ENCODE measurements at regions not wholly inside any gene's neighbourhood (a gene's known extent, or its start where the extent isn't known, plus 50 kb on each side); places are given as distances from the start of the nearest gene placed in this dataset.

- Mint-ChIP-seq H3K9me3 (no peaks in the 10 kb centered on the region), H3K4me1 (ENCODE audit: low read depth) (no peaks in the 10 kb centered on the region), H3K27me3 (peaks cover 8% of the 10 kb centered on the region), H3K36me3 (no peaks in the 10 kb centered on the region), H3K4me3 (no peak overlapping the region), H3K27ac (no peak overlapping the region)
- ChIA-PET POLR2A (no interaction called here), CTCF (no interaction called here)
- DNase-seq, result no peak
- intact Hi-C loops (cut with micrococcal nuclease), result no loop called here
These were observed 216.6 kb upstream of the UMPS start for GRCh38 chr3:124513610-124513997.

GRCh38 chr3:124514683-124515082 lies 215.6 kb upstream of the UMPS start:
- ChIA-PET CTCF (interaction anchor here (0.7 kb wide), 1 partner anchor 1648 kb away, joined by 3 read pairs; no protein-coding TSS in a partner anchor), POLR2A (no interaction called here)
- Mint-ChIP-seq H3K27me3 (peaks cover 14% of the 10 kb centered on the region), H3K4me3 (no peak overlapping the region), H3K27ac (no peak overlapping the region), H3K4me1 (ENCODE audit: low read depth) (no peaks in the 10 kb centered on the region), H3K36me3 (no peaks in the 10 kb centered on the region), H3K9me3 (no peaks in the 10 kb centered on the region)
- intact Hi-C loops (cut with micrococcal nuclease), result no loop called here
- DNase-seq, result no peak

GRCh38 chr3:124516333-124516732 lies 213.9 kb upstream of the UMPS start:
- Mint-ChIP-seq H3K9me3 (no peaks in the 10 kb centered on the region), H3K4me1 (ENCODE audit: low read depth) (no peaks in the 10 kb centered on the region), H3K36me3 (no peaks in the 10 kb centered on the region), H3K27ac (no peak overlapping the region), H3K4me3 (no peak overlapping the region), H3K27me3 (peaks cover 10% of the 10 kb centered on the region)
- CTCF ChIA-PET, result interaction anchor here (1.0 kb wide), 1 partner anchor 48 kb away, joined by 3 read pairs; no protein-coding TSS in a partner anchor
- intact Hi-C loops (cut with micrococcal nuclease), result no loop called here
- DNase-seq, result no peak
- POLR2A ChIA-PET, result no interaction called here

GRCh38 chr3:124517306-124517705 lies 212.9 kb upstream of the UMPS start:
- Mint-ChIP-seq H3K27me3 (peaks cover 10% of the 10 kb centered on the region), H3K4me3 (no peak overlapping the region), H3K27ac (no peak overlapping the region), H3K36me3 (no peaks in the 10 kb centered on the region), H3K9me3 (no peaks in the 10 kb centered on the region), H3K4me1 (ENCODE audit: low read depth) (no peaks in the 10 kb centered on the region)
- DNase-seq, result no peak
- ChIA-PET POLR2A (no interaction called here), CTCF (no interaction called here)
- intact Hi-C loops (cut with micrococcal nuclease), result no loop called here

GRCh38 chr3:124518350-124518749 lies 211.9 kb upstream of the UMPS start:
- no peaks in the 10 kb centered on the region for H3K36me3 Mint-ChIP-seq

GRCh38 chr3:124519591-124520194 lies 210.6 kb upstream of the UMPS start:
- Mint-ChIP-seq H3K27ac (no peak overlapping the region), H3K4me3 (no peak overlapping the region), H3K36me3 (no peaks in the 10 kb centered on the region), H3K4me1 (ENCODE audit: low read depth) (no peaks in the 10 kb centered on the region), H3K27me3 (peaks cover 12% of the 10 kb centered on the region), H3K9me3 (no peaks in the 10 kb centered on the region)
- intact Hi-C loops (cut with micrococcal nuclease), result no loop called here
- no peak for DNase-seq
- ChIA-PET CTCF (no interaction called here), POLR2A (no interaction called here)

More at GRCh38 chr3:124518350-124518749, 211.9 kb upstream of the UMPS start:
- no peak for DNase-seq
- CTCF ChIA-PET, result interaction anchor here (0.6 kb wide), 1 partner anchor 42 kb away, joined by 3 read pairs; no protein-coding TSS in a partner anchor
- H3K4me3 Mint-ChIP-seq, result no peak overlapping the region
- intact Hi-C loops (cut with micrococcal nuclease), result no loop called here
- H3K9me3 Mint-ChIP-seq, result no peaks in the 10 kb centered on the region
- POLR2A ChIA-PET, result no interaction called here
- no peaks in the 10 kb centered on the region for H3K4me1 Mint-ChIP-seq (ENCODE audit: low read depth)
- H3K27ac Mint-ChIP-seq, result no peak overlapping the region
- H3K27me3 Mint-ChIP-seq, result peaks cover 10% of the 10 kb centered on the region

GRCh38 chr3:124520970-124521369 lies 209.3 kb upstream of the UMPS start:
- CTCF ChIA-PET, result interaction anchor here (1.3 kb wide), 1 partner anchor 38 kb away, joined by 3 read pairs; no protein-coding TSS in a partner anchor
- Mint-ChIP-seq H3K27me3 (peaks cover 12% of the 10 kb centered on the region), H3K36me3 (no peaks in the 10 kb centered on the region), H3K27ac (no peak overlapping the region), H3K9me3 (no peaks in the 10 kb centered on the region), H3K4me3 (no peak overlapping the region), H3K4me1 (ENCODE audit: low read depth) (no peaks in the 10 kb centered on the region)
- no peak for DNase-seq
- POLR2A ChIA-PET, result no interaction called here
- intact Hi-C loops (cut with micrococcal nuclease), result no loop called here

- no peak for DNase-seq
These were observed 208.1 kb upstream of the UMPS start for GRCh38 chr3:124522082-124522625.

GRCh38 chr3:124526601-124527000 lies 203.7 kb upstream of the UMPS start:
- DNase-seq, result no peak
- ChIA-PET CTCF (no interaction called here), POLR2A (no interaction called here)
- peaks cover 14% of the 10 kb centered on the region for H3K27me3 Mint-ChIP-seq
- H3K27ac Mint-ChIP-seq, result no peak overlapping the region
- no peak overlapping the region for H3K4me3 Mint-ChIP-seq
- H3K36me3 Mint-ChIP-seq, result no peaks in the 10 kb centered on the region
- no peaks in the 10 kb centered on the region for H3K4me1 Mint-ChIP-seq (ENCODE audit: low read depth)
- intact Hi-C loops (cut with micrococcal nuclease), result no loop called here
- no peaks in the 10 kb centered on the region for H3K9me3 Mint-ChIP-seq

More at GRCh38 chr3:124522082-124522625, 208.1 kb upstream of the UMPS start:
- CTCF ChIA-PET, result interaction anchor here (1.2 to 1.3 kb wide), 2 partner anchors 37 to 43 kb away, joined by 3 read pairs; no protein-coding TSS in a partner anchor
- Mint-ChIP-seq H3K27ac (no peak overlapping the region), H3K4me1 (ENCODE audit: low read depth) (no peaks in the 10 kb centered on the region), H3K4me3 (no peak overlapping the region), H3K36me3 (no peaks in the 10 kb centered on the region), H3K9me3 (no peaks in the 10 kb centered on the region), H3K27me3 (peaks cover 18% of the 10 kb centered on the region)
- POLR2A ChIA-PET, result no interaction called here
- intact Hi-C loops (cut with micrococcal nuclease), result no loop called here

GRCh38 chr3:124529826-124530571 lies 200.3 kb upstream of the UMPS start:
- Mint-ChIP-seq H3K4me3 (no peak overlapping the region), H3K36me3 (no peaks in the 10 kb centered on the region), H3K27ac (no peak overlapping the region), H3K9me3 (no peaks in the 10 kb centered on the region), H3K27me3 (peaks cover 18% of the 10 kb centered on the region), H3K4me1 (ENCODE audit: low read depth) (no peaks in the 10 kb centered on the region)
- CTCF ChIA-PET, result interaction anchor here (1.0 to 1.1 kb wide), 2 partner anchors 30 to 38 kb away, joined by 3 read pairs; no protein-coding TSS in a partner anchor
- intact Hi-C loops (cut with micrococcal nuclease), result no loop called here
- POLR2A ChIA-PET, result no interaction called here
- no peak for DNase-seq

GRCh38 chr3:124530916-124531315 lies 199.3 kb upstream of the UMPS start:
- no peak for DNase-seq
- Mint-ChIP-seq H3K4me1 (ENCODE audit: low read depth) (no peaks in the 10 kb centered on the region), H3K36me3 (no peaks in the 10 kb centered on the region), H3K27ac (no peak overlapping the region), H3K9me3 (no peaks in the 10 kb centered on the region), H3K27me3 (peaks cover 20% of the 10 kb centered on the region), H3K4me3 (no peak overlapping the region)
- ChIA-PET POLR2A (no interaction called here), CTCF (no interaction called here)
- intact Hi-C loops (cut with micrococcal nuclease), result no loop called here

- no peak overlapping the region for H3K27ac Mint-ChIP-seq
- DNase-seq, result no peak
- ChIA-PET POLR2A (no interaction called here), CTCF (no interaction called here)
- H3K36me3 Mint-ChIP-seq, result no peaks in the 10 kb centered on the region
- no peaks in the 10 kb centered on the region for H3K4me1 Mint-ChIP-seq (ENCODE audit: low read depth)
- intact Hi-C loops (cut with micrococcal nuclease), result no loop called here
- H3K27me3 Mint-ChIP-seq, result peaks cover 16% of the 10 kb centered on the region
- H3K4me3 Mint-ChIP-seq, result no peak overlapping the region
- no peaks in the 10 kb centered on the region for H3K9me3 Mint-ChIP-seq
These were observed 198.2 kb upstream of the UMPS start for GRCh38 chr3:124532071-124532470.

GRCh38 chr3:124535306-124535705 lies 194.9 kb upstream of the UMPS start:
- Mint-ChIP-seq H3K4me1 (ENCODE audit: low read depth) (no peaks in the 10 kb centered on the region), H3K27me3 (peaks cover 12% of the 10 kb centered on the region), H3K9me3 (no peaks in the 10 kb centered on the region), H3K27ac (no peak overlapping the region), H3K4me3 (no peak overlapping the region), H3K36me3 (no peaks in the 10 kb centered on the region)
- ChIA-PET CTCF (no interaction called here), POLR2A (no interaction called here)
- intact Hi-C loops (cut with micrococcal nuclease), result no loop called here
- no peak for DNase-seq
